ENCODE measurements at regions not wholly inside any gene's neighbourhood (a gene's known extent, or its start where the extent isn't known, plus 50 kb on each side); places are given as distances from the start of the nearest gene placed in this dataset.
"Not testable (repeated sequence)": the region's sequence is repeated elsewhere in the genome, so short reads cannot be mapped to it uniquely, and the experiment has no call there.

DNA sequence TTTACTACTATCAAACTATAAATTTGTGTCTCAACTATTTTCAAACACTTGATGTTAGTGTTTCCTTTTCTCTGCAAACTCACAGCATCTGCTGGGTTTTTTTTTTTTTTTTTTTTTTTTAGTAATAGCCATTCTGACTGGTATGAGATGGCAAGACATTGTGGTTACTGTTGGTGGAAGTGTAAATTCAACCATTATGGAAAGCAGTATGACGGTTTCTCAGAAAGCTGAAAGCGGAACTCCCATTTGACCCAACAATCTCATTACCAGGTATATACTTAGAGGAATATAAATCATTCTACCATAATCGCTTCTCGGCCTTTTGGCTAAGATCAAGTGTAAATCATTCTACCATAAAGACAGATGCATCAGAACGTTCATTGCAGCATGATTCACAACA, 608.3 kb upstream of the ZP4 start:
- no peak for DNase-seq

- DNase-seq, result no peak
Observed at GRCh38 chr1:238492271-238492670, 601.5 kb upstream of the ZP4 start.

- DNase-seq, result no peak
Observed at GRCh38 chr1:238491265-238491664, 600.5 kb upstream of the ZP4 start.

- no peak for DNase-seq
Observed at GRCh38 chr1:238489006-238489405, 598.3 kb upstream of the ZP4 start.

GRCh38 chr1:238488401-238488800, 597.7 kb upstream of the ZP4 start:
- no peak for DNase-seq

GRCh38 chr1:238487931-238488330, 597.2 kb upstream of the ZP4 start:
- DNase-seq, result no peak

DNA sequence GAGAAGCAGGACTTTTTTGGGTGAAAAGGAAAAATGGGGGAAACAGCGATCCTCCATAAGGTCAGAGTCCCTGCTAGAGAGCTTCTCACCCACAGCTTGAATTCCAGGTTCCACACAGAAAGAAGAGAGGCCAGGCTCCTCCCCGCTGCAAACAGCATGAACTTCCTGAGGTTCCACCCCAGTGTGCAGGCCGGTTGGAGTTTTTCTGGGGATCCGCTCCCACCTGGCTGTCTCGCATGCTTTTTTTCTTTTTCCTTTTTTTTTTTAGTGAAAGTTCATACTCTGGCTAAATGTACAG, 595.1 kb upstream of the ZP4 start:
- DNase-seq, result peak in 1 of 2 experiments; percentile 56

DNA sequence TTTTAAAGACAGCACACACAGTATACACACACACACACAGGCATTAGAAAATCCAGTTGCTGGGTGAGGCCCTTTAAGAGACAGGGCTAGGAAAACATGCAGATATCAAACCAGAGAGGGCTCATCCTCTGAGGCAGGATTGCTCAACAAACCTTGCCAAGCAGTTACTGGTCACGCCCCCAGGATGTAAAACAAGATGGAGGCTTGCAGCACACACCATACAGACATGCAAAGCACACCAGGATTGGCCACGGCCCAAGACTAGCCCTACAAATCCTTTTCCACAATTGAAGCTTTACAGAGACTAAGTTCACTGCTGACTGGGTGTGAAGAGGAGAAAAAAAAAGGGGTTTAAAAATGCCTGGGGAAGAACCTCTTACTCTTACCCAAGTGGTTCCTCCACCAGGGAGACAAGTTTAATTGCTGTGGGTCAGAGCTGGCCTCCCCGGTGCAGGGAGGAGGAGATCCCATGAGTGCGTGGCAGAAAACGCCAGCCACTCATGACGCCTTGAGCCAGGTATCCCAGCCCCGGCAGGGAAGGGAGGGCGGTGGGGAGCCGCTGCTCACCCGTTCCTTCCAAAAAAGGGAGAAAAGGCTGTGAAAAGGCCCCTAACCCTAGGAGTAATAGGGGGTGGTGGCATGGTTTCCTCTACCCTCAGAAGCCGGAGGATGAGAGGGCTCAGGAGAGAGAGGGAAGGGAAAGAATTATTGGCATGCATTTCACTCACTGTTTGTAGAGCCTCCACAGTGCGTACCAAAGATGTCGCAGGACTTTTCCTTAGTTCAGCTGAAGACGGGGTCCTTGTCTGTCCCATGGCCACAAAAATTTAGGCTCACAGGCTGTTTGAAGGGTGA, 594.6 kb upstream of the ZP4 start:
- peak; percentile 46 to 75 for DNase-seq

GRCh38 chr1:238484121-238484520, 593.4 kb upstream of the ZP4 start:
- DNase-seq, result no peak

DNA sequence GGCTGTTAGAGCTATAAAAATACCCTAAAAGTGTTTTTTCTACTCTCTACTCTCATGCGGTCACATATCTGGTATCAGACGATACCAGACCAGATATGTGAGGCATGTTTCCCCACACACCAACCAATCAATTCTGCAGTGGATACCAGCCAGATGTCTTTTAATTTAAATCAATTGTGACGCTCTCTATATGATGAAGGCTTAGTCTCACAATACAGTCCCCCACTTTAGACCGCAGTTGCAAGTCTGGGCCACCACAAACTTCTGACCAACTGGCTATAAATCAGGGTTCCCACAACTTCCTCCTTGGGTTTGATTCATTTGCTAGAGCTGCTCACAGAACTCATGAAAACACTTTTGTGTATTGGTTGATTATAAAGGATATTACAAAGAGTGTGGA, 586.1 kb upstream of the ZP4 start:
- no peak for DNase-seq

GRCh38 chr1:238475712-238476111, 585.0 kb upstream of the ZP4 start:
- no peak for DNase-seq

- no peak for DNase-seq
Observed at GRCh38 chr1:238474263-238474662, 583.5 kb upstream of the ZP4 start.

- DNase-seq, result no peak
Observed at GRCh38 chr1:238469146-238469631, 578.5 kb upstream of the ZP4 start.

DNA sequence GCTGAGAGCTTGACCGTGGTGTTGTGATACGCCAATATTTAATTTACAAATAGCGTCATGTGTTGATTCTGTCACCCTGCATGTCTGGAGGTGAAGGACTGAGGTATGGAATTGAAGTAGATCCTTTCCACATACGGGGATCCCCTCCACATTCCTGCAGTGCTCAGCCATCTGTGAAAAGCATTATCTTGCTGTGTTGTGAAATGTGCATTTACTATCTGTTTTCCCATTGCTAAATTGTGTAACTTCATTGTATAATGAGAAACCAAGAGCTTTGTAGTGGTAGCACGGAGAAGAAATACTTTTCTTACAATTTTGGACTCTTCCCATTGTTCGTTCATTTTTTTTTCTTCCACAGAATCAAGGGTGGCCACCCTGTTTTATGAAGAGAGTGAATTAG, 577.3 kb upstream of the ZP4 start:
- DNase-seq, result no peak

DNA sequence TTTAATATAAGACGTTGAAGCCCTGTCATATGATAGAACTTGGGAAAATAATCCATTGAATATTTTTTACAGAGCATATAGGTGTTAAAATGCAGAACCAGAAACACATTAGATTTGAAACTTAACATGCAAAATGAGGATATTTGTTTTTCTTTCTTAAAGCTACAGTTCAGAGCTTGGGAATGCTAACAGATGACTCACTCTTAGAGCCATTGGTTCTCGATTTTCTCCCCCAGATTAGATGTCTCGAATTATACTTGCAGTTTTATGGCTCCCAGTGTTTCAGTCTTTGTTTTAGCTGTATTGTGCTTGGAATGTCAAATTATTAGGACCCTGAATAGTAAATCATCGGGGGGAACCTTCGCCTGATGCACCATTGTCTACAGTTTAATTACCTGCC, 575.7 kb upstream of the ZP4 start:
- no peak for DNase-seq

- no peak for DNase-seq
Observed at GRCh38 chr1:238465449-238465848, 574.7 kb upstream of the ZP4 start.

DNA sequence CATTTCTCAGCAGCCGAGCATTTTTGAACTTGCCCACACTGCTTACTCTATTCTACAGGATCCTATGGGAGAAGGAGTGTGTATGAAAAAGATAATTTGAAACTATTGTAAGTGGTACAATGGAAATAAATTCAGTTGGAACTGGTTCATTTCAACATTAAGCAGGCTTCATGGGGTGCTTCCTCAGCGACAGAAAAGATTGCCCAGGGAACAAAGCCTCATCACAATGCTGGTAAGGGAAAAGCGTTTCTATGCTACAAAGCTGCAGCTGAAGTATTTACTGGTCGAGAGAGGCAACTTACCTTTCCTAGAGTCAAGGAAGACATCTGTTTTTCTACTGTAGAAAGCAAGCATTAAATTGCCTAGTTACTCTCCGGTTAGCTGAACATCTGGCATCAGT, 568.2 kb upstream of the ZP4 start:
- DNase-seq, result no peak

GRCh38 chr1:238457610-238458009, 566.9 kb upstream of the ZP4 start:
- DNase-seq, result no peak

DNA sequence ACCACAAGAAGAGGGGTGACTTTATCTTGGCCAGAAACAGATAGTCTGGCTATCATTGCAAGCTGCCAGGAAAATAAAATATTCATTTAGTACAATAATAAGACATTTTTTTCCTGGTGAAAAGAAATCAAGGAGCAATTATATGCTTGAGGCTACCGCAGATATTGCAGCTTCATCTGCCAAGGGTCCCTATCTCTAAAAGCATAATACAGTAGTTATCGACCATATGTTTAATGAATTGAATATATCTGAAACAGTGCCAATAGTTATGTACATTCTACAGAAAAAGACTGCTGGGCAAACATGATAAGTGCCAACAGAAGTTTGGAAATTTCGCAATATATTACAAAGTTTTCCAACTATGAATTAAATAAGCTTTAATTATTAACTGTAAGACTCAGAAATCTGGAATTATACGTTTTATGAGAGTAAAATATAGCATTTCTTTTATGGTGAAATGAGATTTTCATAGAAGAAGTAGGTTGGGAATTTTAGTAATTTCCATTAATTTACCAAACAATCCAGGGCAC, 561.1 kb upstream of the ZP4 start:
- DNase-seq, result no peak

GRCh38 chr1:238450976-238451375, 560.3 kb upstream of the ZP4 start:
- no peak for DNase-seq

DNA sequence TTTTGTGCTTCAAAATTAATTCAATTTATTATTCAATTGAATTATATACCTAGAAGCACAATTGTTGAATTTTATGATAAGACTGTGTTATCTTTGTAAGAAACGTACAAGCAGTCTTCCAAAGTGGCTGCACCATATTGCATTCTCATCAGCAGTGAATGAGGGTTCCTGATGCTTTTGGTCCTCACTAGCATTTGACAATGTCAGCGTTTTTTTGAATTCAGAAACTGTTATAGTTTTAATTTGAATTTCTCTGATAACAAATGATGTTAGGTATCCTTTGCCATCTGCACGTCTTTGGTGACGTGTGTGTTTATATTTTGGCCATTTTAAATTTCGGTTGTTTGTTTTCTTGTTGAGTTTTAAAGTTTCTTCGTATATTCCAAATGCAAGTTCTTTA, 553.0 kb upstream of the ZP4 start:
- DNase-seq, result no peak

- DNase-seq, result no peak
Observed at GRCh38 chr1:238439511-238439910, 548.8 kb upstream of the ZP4 start.

GRCh38 chr1:238438311-238439270, 547.9 kb upstream of the ZP4 start:
- DNase-seq, result no peak

- DNase-seq, result not testable (repeated sequence)
Observed at GRCh38 chr1:238429703-238430102, 539.0 kb upstream of the ZP4 start.
